ENCODE measurements at regions not wholly inside any gene's neighbourhood (a gene's known extent, or its start where the extent isn't known, plus 50 kb on each side); places are given as distances from the start of the nearest gene placed in this dataset.
"Not testable (repeated sequence)": the region's sequence is repeated elsewhere in the genome, so short reads cannot be mapped to it uniquely, and the experiment has no call there.

DNA sequence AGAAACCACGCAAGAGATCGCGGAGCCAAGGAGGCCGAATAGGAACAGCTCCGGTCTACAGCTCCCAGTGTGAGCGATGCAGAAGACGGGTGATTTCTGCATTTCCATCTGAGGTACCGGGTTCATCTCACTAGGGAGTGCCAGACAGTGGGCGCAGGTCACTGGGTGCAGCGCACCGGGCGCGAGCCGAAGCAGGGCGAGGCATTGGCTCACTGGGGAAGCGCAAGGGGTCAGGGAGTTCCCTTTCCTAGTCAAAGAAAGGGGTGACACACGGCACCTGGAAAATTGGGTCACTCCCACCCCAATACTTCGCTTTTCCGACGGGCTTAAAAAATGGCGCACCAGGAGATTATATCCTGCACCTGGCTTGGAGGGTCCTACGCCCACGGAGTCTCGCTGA is 94.9 kb upstream of the NEK3 start:
- not testable (repeated sequence) for TF ChIP-seq CTCF (IDR thresholded peaks at IDR 0.05); ZNF671 (CRISPR knock-in tag; IDR thresholded peaks at IDR 0.05); FOXP4 (CRISPR knock-in tag; IDR thresholded peaks at IDR 0.05); USF1 (CRISPR knock-in tag; IDR thresholded peaks at IDR 0.05); ATF3 (CRISPR knock-in tag; conservative IDR thresholded peaks at IDR 0.05); SMAD4 (CRISPR knock-in tag; IDR thresholded peaks at IDR 0.05)
- TF ChIP-seq, protein P1, sequence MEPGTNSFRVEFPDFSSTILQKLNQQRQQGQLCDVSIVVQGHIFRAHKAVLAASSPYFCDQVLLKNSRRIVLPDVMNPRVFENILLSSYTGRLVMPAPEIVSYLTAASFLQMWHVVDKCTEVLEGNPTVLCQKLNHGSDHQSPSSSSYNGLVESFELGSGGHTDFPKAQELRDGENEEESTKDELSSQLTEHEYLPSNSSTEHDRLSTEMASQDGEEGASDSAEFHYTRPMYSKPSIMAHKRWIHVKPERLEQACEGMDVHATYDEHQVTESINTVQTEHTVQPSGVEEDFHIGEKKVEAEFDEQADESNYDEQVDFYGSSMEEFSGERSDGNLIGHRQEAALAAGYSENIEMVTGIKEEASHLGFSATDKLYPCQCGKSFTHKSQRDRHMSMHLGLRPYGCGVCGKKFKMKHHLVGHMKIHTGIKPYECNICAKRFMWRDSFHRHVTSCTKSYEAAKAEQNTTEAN (CRISPR knock-in tag; IDR thresholded peaks at IDR 0.05), result not testable (repeated sequence)
- TF ChIP-seq, protein P2, sequence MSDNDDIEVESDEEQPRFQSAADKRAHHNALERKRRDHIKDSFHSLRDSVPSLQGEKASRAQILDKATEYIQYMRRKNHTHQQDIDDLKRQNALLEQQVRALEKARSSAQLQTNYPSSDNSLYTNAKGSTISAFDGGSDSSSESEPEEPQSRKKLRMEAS (CRISPR knock-in tag; IDR thresholded peaks at IDR 0.05), result not testable (repeated sequence)
